ENCODE measurements at regions not wholly inside any gene's neighbourhood (a gene's known extent, or its start where the extent isn't known, plus 50 kb on each side); places are given as distances from the start of the nearest gene placed in this dataset.

DNA sequence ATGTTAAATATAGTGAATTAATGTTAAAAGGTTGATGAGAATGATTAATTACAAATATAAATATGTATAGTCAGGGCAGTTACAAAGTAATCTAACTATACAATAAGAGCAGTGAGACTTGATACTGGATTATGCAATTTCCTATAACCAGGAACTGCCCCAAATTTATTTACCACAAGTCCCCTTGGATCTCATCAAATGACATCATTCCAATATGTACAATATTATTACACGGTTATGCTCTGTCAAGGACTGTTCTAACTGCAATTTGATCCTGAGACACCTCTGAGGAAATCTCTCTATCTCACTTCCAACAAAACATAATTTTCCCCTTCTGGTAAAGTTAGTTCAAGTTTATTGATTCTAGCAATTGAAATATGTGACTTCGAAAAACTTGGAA is 917.6 kb downstream of the NCAM2 start:
- no peaks in the 10 kb centered on the region for H3K27me3 Mint-ChIP-seq (ENCODE audit: low read depth)
- no peaks in the 10 kb centered on the region for H3K4me1 Mint-ChIP-seq
- peaks cover under 1% of the 10 kb centered on the region for H3K9me3 Mint-ChIP-seq
- TF ChIP-seq, protein P1, sequence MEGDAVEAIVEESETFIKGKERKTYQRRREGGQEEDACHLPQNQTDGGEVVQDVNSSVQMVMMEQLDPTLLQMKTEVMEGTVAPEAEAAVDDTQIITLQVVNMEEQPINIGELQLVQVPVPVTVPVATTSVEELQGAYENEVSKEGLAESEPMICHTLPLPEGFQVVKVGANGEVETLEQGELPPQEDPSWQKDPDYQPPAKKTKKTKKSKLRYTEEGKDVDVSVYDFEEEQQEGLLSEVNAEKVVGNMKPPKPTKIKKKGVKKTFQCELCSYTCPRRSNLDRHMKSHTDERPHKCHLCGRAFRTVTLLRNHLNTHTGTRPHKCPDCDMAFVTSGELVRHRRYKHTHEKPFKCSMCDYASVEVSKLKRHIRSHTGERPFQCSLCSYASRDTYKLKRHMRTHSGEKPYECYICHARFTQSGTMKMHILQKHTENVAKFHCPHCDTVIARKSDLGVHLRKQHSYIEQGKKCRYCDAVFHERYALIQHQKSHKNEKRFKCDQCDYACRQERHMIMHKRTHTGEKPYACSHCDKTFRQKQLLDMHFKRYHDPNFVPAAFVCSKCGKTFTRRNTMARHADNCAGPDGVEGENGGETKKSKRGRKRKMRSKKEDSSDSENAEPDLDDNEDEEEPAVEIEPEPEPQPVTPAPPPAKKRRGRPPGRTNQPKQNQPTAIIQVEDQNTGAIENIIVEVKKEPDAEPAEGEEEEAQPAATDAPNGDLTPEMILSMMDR (IDR thresholded peaks at IDR 0.05; ENCODE audit: unreplicated experiment in 3 of 3) = no peak
- no peak overlapping the region for H3K27ac Mint-ChIP-seq
- no peak overlapping the region for H3K4me3 Mint-ChIP-seq
- no peaks in the 10 kb centered on the region for H3K36me3 Mint-ChIP-seq (ENCODE audit: low read depth)

DNA sequence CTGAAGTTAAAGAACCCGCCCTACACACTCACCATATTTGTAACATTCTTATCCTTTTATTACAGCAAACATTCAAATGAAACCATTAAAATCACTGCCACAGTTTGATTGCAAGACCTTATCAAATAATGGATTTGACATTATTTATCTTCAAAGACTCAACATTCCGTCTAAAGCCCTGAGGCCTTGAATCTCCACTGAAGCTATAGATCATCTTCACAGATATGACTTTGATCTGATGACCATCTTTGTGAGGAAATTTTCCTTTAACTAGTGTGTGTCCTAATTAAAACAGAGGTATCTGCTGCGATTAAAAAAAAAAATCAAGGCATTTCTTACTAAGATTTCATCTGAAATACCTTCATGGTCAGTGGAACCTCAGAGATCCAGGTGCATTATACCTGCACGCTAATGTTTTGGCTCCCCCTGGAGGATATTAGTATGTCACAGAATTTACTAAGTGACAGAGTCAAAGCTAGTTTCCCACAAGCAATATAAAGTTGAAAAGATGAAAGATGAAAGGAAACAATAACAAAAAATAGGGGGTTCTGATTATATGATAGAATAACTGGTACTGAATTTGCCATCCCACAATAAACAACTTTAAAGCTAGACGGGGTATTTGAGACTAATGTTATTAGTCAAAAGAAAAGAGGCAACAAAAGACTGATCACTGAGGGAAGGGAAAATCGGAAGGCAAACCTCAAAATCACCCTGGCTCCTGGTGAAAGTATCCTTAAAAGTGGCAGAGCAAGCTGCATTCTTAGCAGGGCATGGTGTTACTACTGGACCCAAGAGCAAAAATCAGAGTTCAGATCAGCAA is 923.4 kb downstream of the NCAM2 start:
- TF ChIP-seq, protein P1 (IDR thresholded peaks at IDR 0.05; ENCODE audit: unreplicated experiment in 3 of 3) = peak; percentile 45 to 65 (median 47)
- H3K9me3 Mint-ChIP-seq = no peaks in the 10 kb centered on the region
- H3K4me3 Mint-ChIP-seq = no peak overlapping the region
- no peaks in the 10 kb centered on the region for H3K27me3 Mint-ChIP-seq (ENCODE audit: low read depth)
- H3K4me1 Mint-ChIP-seq = no peaks in the 10 kb centered on the region
- H3K36me3 Mint-ChIP-seq (ENCODE audit: low read depth) = no peaks in the 10 kb centered on the region
- no peak overlapping the region for H3K27ac Mint-ChIP-seq

- TF ChIP-seq, protein P1 (IDR thresholded peaks at IDR 0.05; ENCODE audit: unreplicated experiment in 3 of 3) = no peak
- Mint-ChIP-seq H3K27ac (no peak overlapping the region), H3K9me3 (no peaks in the 10 kb centered on the region), H3K36me3 (ENCODE audit: low read depth) (no peaks in the 10 kb centered on the region), H3K4me3 (no peak overlapping the region), H3K4me1 (no peaks in the 10 kb centered on the region), H3K27me3 (ENCODE audit: low read depth) (no peaks in the 10 kb centered on the region)
Observed at GRCh38 chr21:21929226-21929625, 931.0 kb downstream of the NCAM2 start.

DNA sequence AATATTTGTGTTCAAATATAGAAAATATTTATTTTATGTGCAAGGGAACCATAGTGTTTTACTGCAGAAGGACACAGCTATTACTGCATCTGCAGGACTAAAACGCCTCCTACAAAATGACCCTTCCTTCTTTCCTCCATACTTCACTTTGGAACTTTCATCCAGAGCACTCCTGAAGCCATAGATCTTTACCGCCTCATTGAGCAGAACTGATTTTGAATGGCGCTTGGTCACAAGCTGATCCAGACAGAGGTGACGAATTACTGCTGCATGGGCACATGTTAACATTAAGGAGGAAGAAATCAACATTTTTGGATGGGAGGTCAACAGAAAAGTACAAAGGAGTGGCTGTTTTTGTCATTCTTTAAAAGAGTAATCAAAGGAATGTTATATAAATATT is 931.6 kb downstream of the NCAM2 start:
- Mint-ChIP-seq H3K27me3 (ENCODE audit: low read depth) (no peaks in the 10 kb centered on the region), H3K27ac (no peak overlapping the region), H3K9me3 (no peaks in the 10 kb centered on the region), H3K36me3 (ENCODE audit: low read depth) (no peaks in the 10 kb centered on the region), H3K4me1 (no peaks in the 10 kb centered on the region), H3K4me3 (no peak overlapping the region)
- TF ChIP-seq, protein P1 (IDR thresholded peaks at IDR 0.05; ENCODE audit: unreplicated experiment in 3 of 3) = no peak

- peak overlapping the region in 1 of 3 experiments; percentile 16 for H3K27ac Mint-ChIP-seq
- H3K9me3 Mint-ChIP-seq = no peaks in the 10 kb centered on the region
- TF ChIP-seq, protein P1 (IDR thresholded peaks at IDR 0.05; ENCODE audit: unreplicated experiment in 3 of 3) = no peak
- H3K4me3 Mint-ChIP-seq = no peak overlapping the region
- no peaks in the 10 kb centered on the region for H3K36me3 Mint-ChIP-seq (ENCODE audit: low read depth)
- peaks cover 13% of the 10 kb centered on the region for H3K4me1 Mint-ChIP-seq
- no peaks in the 10 kb centered on the region for H3K27me3 Mint-ChIP-seq (ENCODE audit: low read depth)
Observed at GRCh38 chr21:21952566-21952965, 954.4 kb downstream of the NCAM2 start.

DNA sequence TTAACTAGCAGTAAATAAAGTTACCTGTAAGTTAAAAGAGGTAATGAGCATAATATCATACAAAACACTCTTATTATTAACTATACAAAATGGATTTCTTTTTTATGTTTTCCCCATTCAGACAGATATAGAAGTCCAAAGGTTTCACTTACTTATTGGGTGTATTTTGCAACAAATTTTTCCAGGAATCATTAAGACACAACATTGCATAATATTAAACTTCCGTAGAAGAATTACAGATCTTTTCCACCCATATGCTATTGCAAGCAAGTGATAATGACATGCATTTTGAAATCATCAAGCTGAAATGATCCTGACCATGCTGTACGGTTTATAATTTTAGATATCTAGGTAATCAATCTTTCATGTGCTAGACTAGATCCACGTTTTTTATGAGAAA is 957.0 kb downstream of the NCAM2 start:
- no peaks in the 10 kb centered on the region for H3K27me3 Mint-ChIP-seq (ENCODE audit: low read depth)
- H3K27ac Mint-ChIP-seq = no peak overlapping the region
- no peaks in the 10 kb centered on the region for H3K36me3 Mint-ChIP-seq (ENCODE audit: low read depth)
- H3K9me3 Mint-ChIP-seq = no peaks in the 10 kb centered on the region
- TF ChIP-seq, protein P1 (IDR thresholded peaks at IDR 0.05; ENCODE audit: unreplicated experiment in 3 of 3) = no peak
- H3K4me3 Mint-ChIP-seq = no peak overlapping the region
- H3K4me1 Mint-ChIP-seq = peaks cover 13% of the 10 kb centered on the region
